ENCODE measurements at regions not wholly inside any gene's neighbourhood (a gene's known extent, or its start where the extent isn't known, plus 50 kb on each side); places are given as distances from the start of the nearest gene placed in this dataset.

DNA sequence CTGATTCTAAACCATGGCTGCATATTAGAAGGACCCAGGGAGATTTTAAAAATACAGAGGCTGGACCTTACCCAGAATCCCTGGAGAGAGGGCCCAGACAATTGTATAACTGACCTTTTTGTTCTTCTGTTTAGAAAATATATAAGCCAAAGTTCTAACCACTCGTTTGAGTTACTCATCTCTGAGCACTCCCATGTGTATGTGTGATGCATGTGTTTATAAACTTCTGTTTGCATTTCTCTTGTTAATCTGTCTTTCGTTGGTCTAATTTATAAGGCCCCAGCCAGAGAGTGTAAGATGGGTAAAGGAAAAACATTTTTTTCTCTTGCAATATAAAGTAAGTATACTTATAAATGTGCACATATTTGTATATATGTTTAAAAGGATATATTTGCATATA is 443.9 kb downstream of the ZNF608 start:
- Histone ChIP-seq H3K27me3 (no peaks in the 10 kb centered on the region), H3K9ac (ENCODE audit: low read depth in 2 of 2, low read length in 2 of 2) (no peak overlapping the region), H3K9me3 (no peaks in the 10 kb centered on the region), H3K4me3 (no peak overlapping the region), H3K4me1 (no peaks in the 10 kb centered on the region), H3K36me3 (no peaks in the 10 kb centered on the region), H3K27ac (no peak overlapping the region)
- intact Hi-C loops (cut with DNase I) = no loop called here
- no peak for TF ChIP-seq CTCF (IDR thresholded peaks at IDR 0.05)
- DNase-seq = no peak

GRCh38 chr5:124301850-124302249 is 444.6 kb downstream of the ZNF608 start:
- no peaks in the 10 kb centered on the region for H3K27me3 ChIP-seq
- H3K27ac ChIP-seq = no peak overlapping the region
- no peaks in the 10 kb centered on the region for H3K9me3 ChIP-seq
- intact Hi-C loops (cut with DNase I) = no loop called here
- H3K4me3 ChIP-seq = no peak overlapping the region
- no peak for TF ChIP-seq CTCF (IDR thresholded peaks at IDR 0.05)
- no peaks in the 10 kb centered on the region for H3K36me3 ChIP-seq
- H3K4me1 ChIP-seq = no peaks in the 10 kb centered on the region
- no peak for DNase-seq
- H3K9ac ChIP-seq (ENCODE audit: low read depth in 2 of 2, low read length in 2 of 2) = no peak overlapping the region

DNA sequence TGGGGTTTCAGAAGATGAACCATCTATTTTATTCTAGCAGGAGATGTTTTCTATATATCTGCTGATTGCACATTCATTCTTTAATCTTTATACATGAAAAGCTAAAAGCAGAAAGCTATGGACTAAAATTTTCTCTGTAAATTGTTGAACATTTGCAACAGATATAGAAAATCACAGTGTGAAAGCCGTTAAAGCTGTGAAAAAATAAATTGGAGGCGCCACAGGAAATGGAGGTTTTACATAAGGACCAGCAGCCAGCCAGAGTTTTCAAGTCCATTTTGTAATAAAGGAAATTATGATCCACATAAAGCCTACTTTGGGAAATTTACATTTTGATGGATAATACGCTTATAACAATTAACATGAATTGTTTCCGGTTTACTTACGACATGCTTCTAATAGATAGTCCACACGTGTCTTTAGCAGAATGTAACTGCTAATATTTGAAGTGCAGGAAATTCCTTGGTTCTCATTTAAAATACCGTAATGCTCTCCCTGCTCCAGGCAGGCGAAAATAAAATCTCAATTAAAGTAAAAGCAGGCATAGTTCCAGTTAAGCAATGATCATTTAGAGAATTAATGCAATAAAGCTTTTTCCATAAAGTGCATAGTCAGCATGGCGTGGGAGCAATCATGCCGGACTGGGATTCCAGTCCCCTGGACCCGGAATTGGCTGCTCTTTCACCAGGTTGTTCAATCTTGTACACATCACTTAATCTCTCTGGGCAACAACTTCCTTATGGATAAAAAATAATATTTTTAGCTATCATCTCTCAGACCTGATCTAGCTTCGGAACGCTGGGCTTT is 445.4 kb downstream of the ZNF608 start:
- H3K36me3 ChIP-seq = no peaks in the 10 kb centered on the region
- no peak overlapping the region for H3K9ac ChIP-seq (ENCODE audit: low read depth in 2 of 2, low read length in 2 of 2)
- H3K9me3 ChIP-seq = no peaks in the 10 kb centered on the region
- no peaks in the 10 kb centered on the region for H3K4me1 ChIP-seq
- DNase-seq = no peak
- no peaks in the 10 kb centered on the region for H3K27me3 ChIP-seq
- H3K27ac ChIP-seq = no peak overlapping the region
- no peak for TF ChIP-seq CTCF (IDR thresholded peaks at IDR 0.05)
- H3K4me3 ChIP-seq = no peak overlapping the region
- intact Hi-C loops (cut with DNase I) = no loop called here

- DNase-seq = no peak
- Histone ChIP-seq H3K27ac (no peak overlapping the region), H3K9me3 (no peaks in the 10 kb centered on the region), H3K27me3 (no peaks in the 10 kb centered on the region), H3K4me3 (no peak overlapping the region), H3K9ac (ENCODE audit: low read depth in 2 of 2, low read length in 2 of 2) (no peak overlapping the region), H3K36me3 (no peaks in the 10 kb centered on the region), H3K4me1 (no peaks in the 10 kb centered on the region)
- no peak for TF ChIP-seq CTCF (IDR thresholded peaks at IDR 0.05)
- intact Hi-C loops (cut with DNase I) = no loop called here
Observed at GRCh38 chr5:124297826-124298225, 448.6 kb downstream of the ZNF608 start.

- H3K36me3 ChIP-seq = no peaks in the 10 kb centered on the region
- H3K27ac ChIP-seq = no peak overlapping the region
- no peak for DNase-seq
- H3K4me1 ChIP-seq = no peaks in the 10 kb centered on the region
- no peaks in the 10 kb centered on the region for H3K27me3 ChIP-seq
- no peaks in the 10 kb centered on the region for H3K9me3 ChIP-seq
- intact Hi-C loops (cut with DNase I) = no loop called here
- H3K4me3 ChIP-seq = no peak overlapping the region
- no peak for TF ChIP-seq CTCF (IDR thresholded peaks at IDR 0.05)
- H3K9ac ChIP-seq (ENCODE audit: low read depth in 2 of 2, low read length in 2 of 2) = no peak overlapping the region
Observed at GRCh38 chr5:124292322-124292855, 454.1 kb downstream of the ZNF608 start.

Measured in colonic mucosa (tissue), 4 donors.